Pancreas (tissue), 10 donors: ENCODE measurements at regions not wholly inside any gene's neighbourhood (a gene's known extent, or its start where the extent isn't known, plus 50 kb on each side); places are given as distances from the start of the nearest gene placed in this dataset.

Experiments
- ATAC-seq, 4 donors: fragments of 200-7000 bp; cut with Tn5 transposase; one replicate each; pipeline versions ENCODE4 v1.8.0 to v1.9.1; 2020; ENCODE audit warnings: mild to moderate bottlenecking in 4 of 4, moderate library complexity in 4 of 4
- DNase-seq, 6 donors: peaks; one replicate each; pipeline ENCODE4 v3.0.0-alpha.2; 2020
- FAIRE-seq: peaks from 2 replicates; lab custom pipeline; 2012; peaks lifted over from hg19 to GRCh38; lab: Jason Lieb, UNC
- H3K27ac ChIP-seq, 4 donors: fragments of 200-600 bp; sonication (generic); 1 replicate in 3 of 4; 2 replicates in 1 of 4; pipeline versions ENCODE4 v1.5.0 to v1.8.0; 2020
- H3K27me3 ChIP-seq, 4 donors: fragments of 200-600 bp; one replicate each; pipeline ENCODE4 v1.8.0; 2021
- H3K36me3 ChIP-seq, 3 donors: fragments of 200-600 bp; sonication (generic) in 1 of 3; one replicate each; pipeline versions ENCODE4 v1.5.0 to v1.8.0; 2020 to 2021
- H3K4me1 ChIP-seq, 3 donors: fragments of 200-600 bp; one replicate each; pipeline ENCODE4 v1.8.0; 2021
- H3K4me3 ChIP-seq, 4 donors: fragments of 200-600 bp; sonication (generic) in 2 of 4; one replicate each; pipeline versions ENCODE4 v1.5.0 to v1.8.0; 2020 to 2021
- H3K9me3 ChIP-seq, 4 donors: fragments of 200-600 bp; one replicate each; pipeline ENCODE4 v1.8.0; 2021
- WGBS, 2 donors: extraction: QIAGEN DNeasy Blood & Tissue Kit; methylation state at CpG; one replicate each; pipeline ENCODE4 v1.1.7; 2013; 5-methylcytosine and 5-hydroxymethylcytosine counted together
- intact Hi-C, 3 donors: fragments of 100-400 bp; cut with DNase I; formaldehyde crosslinking; loops; one replicate each; pipeline versions ENCODE4 v1.11.1 to v1.14.2; 2022
- TF ChIP-seq, protein P1 (sequence below), 4 donors: fragments of 200-600 bp; sonication (generic) in 3 of 4; IDR thresholded peaks; one replicate each; pipeline versions ENCODE4 v1.5.0 to v1.8.0; 2021; ENCODE audit warnings: antibody characterized with exemption in 4 of 4
- donor health status: healthy with polysubstance abuse.
- donor health status: DM: no; HTN: no; CAD: no; lungs with moderate emphysema.
- donor health status: DM: no; HTN: no; CAD: no.
- donor health status: control.
- donor health status: control.
- donor health status: Bipolar disorder and iron deficiency.
- donor health status: DM: yes; HTN: yes; CAD: no.
- donor health status: DM: no; HTN: no; CAD: no.
- donor health status: DM: no; HTN: no; CAD: no.
- donor health status: DM: yes; HTN: yes; CAD: no.

DNA sequence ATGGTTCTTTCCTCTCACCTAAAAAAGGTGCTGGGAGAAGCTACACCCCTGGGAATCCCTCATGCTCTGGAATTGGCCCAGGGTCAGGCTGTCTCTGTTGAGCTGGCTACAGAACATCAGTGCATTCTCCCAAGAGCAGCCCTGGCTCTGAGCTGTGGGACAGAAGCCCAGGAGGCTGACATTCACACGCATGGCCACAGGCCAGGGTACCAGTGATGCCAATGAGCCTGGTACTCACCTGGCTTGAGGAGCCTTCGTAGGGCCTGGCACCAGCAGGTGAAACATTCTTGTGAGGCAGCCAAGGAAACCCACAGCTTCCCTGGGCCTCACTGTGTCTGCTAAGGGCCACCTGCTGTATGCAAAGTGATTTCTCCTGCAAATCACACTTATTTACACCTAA is 121.7 kb upstream of the CCL2 start:
- Histone ChIP-seq H3K9me3 (no peaks in the 10 kb centered on the region), H3K27ac (no peak overlapping the region), H3K27me3 (no peaks in the 10 kb centered on the region), H3K4me3 (no peak overlapping the region), H3K4me1 (no peaks in the 10 kb centered on the region), H3K36me3 (no peaks in the 10 kb centered on the region)
- TF ChIP-seq, protein P1, sequence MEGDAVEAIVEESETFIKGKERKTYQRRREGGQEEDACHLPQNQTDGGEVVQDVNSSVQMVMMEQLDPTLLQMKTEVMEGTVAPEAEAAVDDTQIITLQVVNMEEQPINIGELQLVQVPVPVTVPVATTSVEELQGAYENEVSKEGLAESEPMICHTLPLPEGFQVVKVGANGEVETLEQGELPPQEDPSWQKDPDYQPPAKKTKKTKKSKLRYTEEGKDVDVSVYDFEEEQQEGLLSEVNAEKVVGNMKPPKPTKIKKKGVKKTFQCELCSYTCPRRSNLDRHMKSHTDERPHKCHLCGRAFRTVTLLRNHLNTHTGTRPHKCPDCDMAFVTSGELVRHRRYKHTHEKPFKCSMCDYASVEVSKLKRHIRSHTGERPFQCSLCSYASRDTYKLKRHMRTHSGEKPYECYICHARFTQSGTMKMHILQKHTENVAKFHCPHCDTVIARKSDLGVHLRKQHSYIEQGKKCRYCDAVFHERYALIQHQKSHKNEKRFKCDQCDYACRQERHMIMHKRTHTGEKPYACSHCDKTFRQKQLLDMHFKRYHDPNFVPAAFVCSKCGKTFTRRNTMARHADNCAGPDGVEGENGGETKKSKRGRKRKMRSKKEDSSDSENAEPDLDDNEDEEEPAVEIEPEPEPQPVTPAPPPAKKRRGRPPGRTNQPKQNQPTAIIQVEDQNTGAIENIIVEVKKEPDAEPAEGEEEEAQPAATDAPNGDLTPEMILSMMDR (IDR thresholded peaks at IDR 0.05), result no peak
- FAIRE-seq (no peak), DNase-seq (no peak), ATAC-seq (no peak)
- intact Hi-C loops, result no loop called here
- WGBS, 2 donors, result 30 to 37% methylated on average over 2 of the region's 2 CpGs

GRCh38 chr17:34135841-34136240 is 119.2 kb upstream of the CCL2 start:
- Histone ChIP-seq H3K36me3 (no peaks in the 10 kb centered on the region), H3K4me1 (no peaks in the 10 kb centered on the region), H3K4me3 (no peak overlapping the region), H3K27me3 (no peaks in the 10 kb centered on the region), H3K27ac (no peak overlapping the region), H3K9me3 (no peaks in the 10 kb centered on the region)
- FAIRE-seq (no peak), DNase-seq (no peak), ATAC-seq (no peak)
- TF ChIP-seq, protein P1 (IDR thresholded peaks at IDR 0.05), result no peak
- intact Hi-C loops, result no loop called here
- WGBS, 2 donors, result 51 to 58% methylated on average over 2 of the region's 2 CpGs

GRCh38 chr17:34140006-34140405 is 115.1 kb upstream of the CCL2 start:
- DNase-seq (no peak), FAIRE-seq (no peak), ATAC-seq (no peak)
- Histone ChIP-seq H3K27me3 (no peaks in the 10 kb centered on the region), H3K36me3 (no peaks in the 10 kb centered on the region), H3K9me3 (no peaks in the 10 kb centered on the region), H3K4me1 (no peaks in the 10 kb centered on the region), H3K27ac (no peak overlapping the region), H3K4me3 (no peak overlapping the region)
- WGBS, 2 donors, result 70 to 72% methylated on average over 8 of the region's 8 CpGs
- intact Hi-C loops, result no loop called here
- TF ChIP-seq, protein P1 (IDR thresholded peaks at IDR 0.05), result no peak

GRCh38 chr17:34141590-34141989 is 113.5 kb upstream of the CCL2 start:
- Histone ChIP-seq H3K4me1 (no peaks in the 10 kb centered on the region), H3K36me3 (no peaks in the 10 kb centered on the region), H3K27ac (no peak overlapping the region), H3K9me3 (no peaks in the 10 kb centered on the region), H3K4me3 (no peak overlapping the region), H3K27me3 (no peaks in the 10 kb centered on the region)
- 79% methylated on average over 2 of the region's 2 CpGs for WGBS, 2 donors
- no peak for ATAC-seq
- FAIRE-seq, result no peak
- intact Hi-C loops, result no loop called here
- TF ChIP-seq, protein P1 (IDR thresholded peaks at IDR 0.05), result no peak
- no peak for DNase-seq

GRCh38 chr17:34143430-34143829 is 111.7 kb upstream of the CCL2 start:
- H3K27ac ChIP-seq, result no peak overlapping the region
- H3K36me3 ChIP-seq, result no peaks in the 10 kb centered on the region
- no peaks in the 10 kb centered on the region for H3K9me3 ChIP-seq
- TF ChIP-seq, protein P1 (IDR thresholded peaks at IDR 0.05), result no peak
- DNase-seq, result no peak
- ATAC-seq, result no peak
- H3K4me3 ChIP-seq, result no peak overlapping the region
- intact Hi-C loops, result no loop called here
- WGBS, 2 donors, result 81 to 91% methylated on average over 1 of the region's 1 CpG
- no peaks in the 10 kb centered on the region for H3K27me3 ChIP-seq
- no peaks in the 10 kb centered on the region for H3K4me1 ChIP-seq
- FAIRE-seq, result no peak
